HG02943 (cell line): ENCODE measurements at regions not wholly inside any gene's neighbourhood (a gene's known extent, or its start where the extent isn't known, plus 50 kb on each side); places are given as distances from the start of the nearest gene placed in this dataset.
"Not testable (repeated sequence)": the region's sequence is repeated elsewhere in the genome, so short reads cannot be mapped to it uniquely, and the experiment has no call there.

ENCODE experiments used
- ATAC-seq: cut with Tn5 transposase; IDR thresholded peaks from one replicate; pipeline ENCODE4 v1.9.1; 2021; ENCODE audit warnings: mild to moderate bottlenecking, low read depth, moderate library complexity; ENCODE audit not compliant: unreplicated experiment

DNA sequence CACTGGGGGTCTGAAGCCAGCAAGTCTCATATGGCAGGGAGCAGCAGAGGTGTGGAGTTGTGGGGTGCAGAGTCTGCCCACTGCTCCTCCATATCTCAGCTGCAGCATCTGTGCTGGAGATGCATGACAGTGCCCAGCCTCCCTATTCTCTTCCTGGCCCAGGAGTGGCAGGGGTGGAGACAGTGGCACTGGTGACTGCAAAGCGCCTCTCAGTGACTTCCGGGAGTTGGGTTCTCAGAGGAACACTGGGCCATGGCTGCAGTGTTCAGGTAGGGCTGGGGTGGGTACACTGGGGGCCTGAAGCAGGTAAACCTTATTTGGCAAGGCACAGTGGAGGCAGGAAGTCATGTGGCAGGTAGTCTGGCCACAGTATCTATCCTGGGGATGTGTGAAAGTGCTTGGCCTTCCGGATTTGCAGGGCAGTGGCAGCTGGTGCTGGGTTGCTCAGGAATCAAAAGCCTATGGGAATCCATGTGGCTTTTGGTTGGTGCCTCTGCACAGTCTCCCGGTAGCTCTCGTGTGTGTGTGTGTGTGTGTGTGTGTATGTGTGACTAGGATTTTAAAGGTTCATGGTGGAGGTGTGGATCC is 60.3 kb upstream of the THUMPD2 start:
- no peak for ATAC-seq

GRCh38 chr2:39838589-39838988 is 59.5 kb upstream of the THUMPD2 start:
- no peak for ATAC-seq

DNA sequence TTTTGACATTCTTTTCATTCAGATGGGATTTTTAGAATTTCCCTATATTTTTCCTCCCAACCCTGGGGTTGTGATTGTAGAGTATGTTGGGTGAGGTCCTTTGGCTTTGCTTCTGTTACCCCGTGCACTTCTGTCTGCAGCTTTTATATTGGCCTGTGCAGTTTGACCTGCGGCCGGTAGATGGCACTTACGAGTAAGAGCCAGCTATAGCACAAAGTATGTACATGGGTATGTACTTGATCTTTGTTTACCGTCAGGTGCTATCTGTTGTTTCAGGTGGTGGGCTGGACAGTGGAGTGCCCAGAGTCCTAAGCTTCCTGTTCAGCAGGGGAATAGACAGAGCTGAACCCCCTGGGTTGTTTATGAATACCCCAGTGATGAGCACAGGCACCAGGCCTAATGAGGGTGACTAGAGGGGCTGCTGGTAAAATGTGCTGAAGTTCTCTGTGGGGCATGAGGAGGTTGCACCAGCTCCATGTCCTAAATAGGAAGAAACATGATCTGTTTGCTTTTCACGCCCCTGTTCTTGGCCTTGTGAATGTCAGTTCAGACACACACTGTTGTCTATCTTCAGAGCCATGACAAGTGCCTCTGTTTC is 58.9 kb upstream of the THUMPD2 start:
- peak; percentile 83 for ATAC-seq

DNA sequence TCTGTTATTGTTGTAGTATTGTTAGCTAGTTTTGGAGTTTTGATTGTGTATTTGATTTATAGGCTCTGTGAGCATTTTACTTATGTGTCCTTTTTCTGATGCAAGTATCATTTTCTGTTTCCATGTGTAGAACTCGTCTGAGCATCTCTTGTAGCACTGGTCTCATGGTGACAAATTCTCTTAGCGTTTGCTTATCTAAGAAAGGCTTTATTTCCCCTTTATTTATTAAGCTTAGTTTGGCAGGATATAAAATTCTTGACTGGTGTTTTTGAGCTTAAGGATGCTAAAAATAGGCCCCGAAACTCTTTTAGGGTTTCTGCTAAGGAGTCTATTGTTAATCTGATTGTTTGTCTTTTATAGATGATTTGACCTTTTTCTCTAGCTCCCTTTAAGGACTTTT is 57.6 kb upstream of the THUMPD2 start:
- ATAC-seq: no peak

GRCh38 chr2:39834426-39834825 is 55.4 kb upstream of the THUMPD2 start:
- ATAC-seq: no peak

DNA sequence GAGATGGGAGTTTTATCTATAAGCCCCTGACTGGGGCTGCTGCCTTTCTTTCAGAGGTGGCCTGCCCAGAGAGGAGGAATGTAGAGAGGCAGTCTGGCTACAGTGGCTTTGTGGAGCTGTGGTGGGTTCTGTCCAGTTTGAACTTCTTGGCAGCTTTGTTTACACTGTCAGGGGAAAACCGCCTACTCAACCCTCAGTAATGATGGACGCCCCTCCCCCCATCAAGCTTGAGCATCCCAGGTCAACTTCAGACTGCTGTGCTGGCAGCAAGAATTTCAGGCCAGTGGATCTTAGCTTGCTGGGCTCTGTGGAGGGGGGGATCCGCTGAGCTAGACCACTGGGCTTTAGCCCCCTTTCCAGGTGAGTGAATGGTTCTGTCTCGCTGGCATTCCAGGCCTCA is 51.6 kb upstream of the THUMPD2 start:
- ATAC-seq: not testable (repeated sequence)
